GDM1 (cell line): ENCODE measurements at regions not wholly inside any gene's neighbourhood (a gene's known extent, or its start where the extent isn't known, plus 50 kb on each side); places are given as distances from the start of the nearest gene placed in this dataset.
"Not testable (repeated sequence)": the region's sequence is repeated elsewhere in the genome, so short reads cannot be mapped to it uniquely, and the experiment has no call there.

Experiments
- DNase-seq: peaks from one replicate; lab custom pipeline; 2025; lab: John Stamatoyannopoulos, UW

GRCh38 chr1:193451001-193451400, 264.6 kb upstream of the B3GALT2 start:
- no peak for DNase-seq

DNA sequence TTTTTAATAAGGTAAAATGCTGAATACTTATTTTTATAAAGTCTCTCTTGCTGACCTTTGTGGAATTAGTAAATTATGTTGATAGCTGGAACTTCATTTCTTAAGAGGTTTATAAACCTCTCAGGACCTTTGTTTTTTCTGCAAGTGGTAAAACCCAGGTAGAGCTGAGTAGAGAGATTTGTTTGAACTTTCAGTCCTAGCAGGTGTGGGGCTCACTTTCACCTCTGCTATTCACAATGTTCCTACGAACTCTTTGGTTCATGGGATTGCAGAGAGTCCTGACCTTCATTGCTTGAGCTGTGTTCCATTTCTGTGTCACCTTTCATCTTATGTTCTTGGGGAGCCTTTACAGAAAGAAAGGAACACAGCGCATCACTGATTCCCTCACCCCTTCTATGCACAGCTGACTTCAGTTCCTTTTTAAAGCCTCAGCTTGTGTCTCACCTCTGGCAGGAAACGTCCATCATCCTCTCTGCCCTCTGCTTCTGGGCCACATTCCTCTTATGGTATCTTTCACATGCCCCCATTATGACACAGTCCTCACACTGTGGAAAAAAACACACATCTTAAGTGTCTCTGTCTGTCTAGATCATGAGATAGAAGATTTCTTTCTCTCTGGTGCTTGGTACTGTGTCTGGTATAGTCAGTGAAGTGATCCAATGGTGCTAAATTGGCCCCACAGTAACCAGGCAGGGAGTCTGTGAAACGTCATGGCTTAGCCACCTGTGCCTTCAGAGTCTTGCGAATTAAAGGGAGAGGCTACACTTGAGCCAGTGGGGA, 262.5 kb upstream of the B3GALT2 start:
- DNase-seq = no peak

GRCh38 chr1:193443886-193444285, 257.5 kb upstream of the B3GALT2 start:
- DNase-seq = no peak

DNA sequence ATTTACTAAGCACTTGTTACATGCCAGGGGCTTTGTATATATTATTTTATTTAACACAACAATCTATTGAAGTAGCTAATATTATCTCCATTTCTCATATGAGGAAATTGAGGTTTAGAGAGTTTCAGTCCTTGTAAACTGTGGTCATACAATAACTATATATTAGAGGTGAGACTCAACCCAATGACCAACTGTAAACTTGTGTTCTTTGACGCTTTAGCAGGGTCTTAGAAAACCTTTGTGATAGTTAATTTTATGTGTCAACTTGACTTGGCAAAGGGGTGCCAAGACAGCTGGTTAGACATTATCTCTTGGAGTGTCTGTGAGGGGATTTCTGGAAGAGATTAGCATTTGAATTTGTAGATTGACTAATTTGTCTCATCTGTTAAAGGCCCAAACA, 252.4 kb upstream of the B3GALT2 start:
- DNase-seq = no peak

- no peak for DNase-seq
These were observed 251.9 kb upstream of the B3GALT2 start for GRCh38 chr1:193438312-193438711.

DNA sequence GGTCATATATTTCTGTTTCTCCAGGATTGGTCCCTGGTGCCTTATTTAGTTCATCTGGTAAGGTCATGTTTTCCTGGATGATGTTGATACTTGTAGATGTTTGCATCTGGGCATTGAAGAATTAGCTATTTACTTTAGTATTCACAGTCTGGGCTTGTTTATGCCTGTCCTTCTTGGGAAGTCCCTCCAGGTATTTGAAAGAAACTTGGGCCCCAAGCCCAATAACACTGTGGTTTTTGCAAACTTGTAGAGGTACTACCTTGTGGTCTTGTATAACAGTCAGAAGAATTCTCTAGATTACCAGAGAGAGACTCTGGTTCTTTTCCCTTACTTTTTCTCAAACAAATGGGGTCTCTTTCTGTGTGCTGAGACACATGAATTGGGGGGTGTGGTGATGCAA, 251.4 kb upstream of the B3GALT2 start:
- DNase-seq = no peak

DNA sequence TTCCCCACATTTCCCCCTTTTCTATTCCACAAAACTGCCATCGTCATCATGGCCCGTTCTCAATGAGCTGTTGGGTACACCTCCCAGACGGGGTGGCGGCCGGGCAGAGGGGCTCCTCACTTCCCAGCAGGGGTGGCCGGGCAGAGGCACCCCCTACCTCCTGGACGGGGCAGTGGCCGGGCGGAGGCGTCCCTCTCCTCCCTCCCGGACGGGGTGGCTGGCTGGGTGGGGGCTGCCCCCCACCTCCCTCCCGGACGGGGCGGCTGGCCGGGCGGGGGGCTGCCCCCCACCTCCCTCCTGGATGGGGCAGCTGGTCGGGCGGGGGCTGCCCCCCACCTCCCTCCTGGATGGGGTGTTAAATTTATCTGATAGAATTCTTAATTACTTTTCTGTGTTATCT, 250.9 kb upstream of the B3GALT2 start:
- DNase-seq = not testable (repeated sequence)

GRCh38 chr1:193435781-193436180, 249.4 kb upstream of the B3GALT2 start:
- no peak for DNase-seq

DNA sequence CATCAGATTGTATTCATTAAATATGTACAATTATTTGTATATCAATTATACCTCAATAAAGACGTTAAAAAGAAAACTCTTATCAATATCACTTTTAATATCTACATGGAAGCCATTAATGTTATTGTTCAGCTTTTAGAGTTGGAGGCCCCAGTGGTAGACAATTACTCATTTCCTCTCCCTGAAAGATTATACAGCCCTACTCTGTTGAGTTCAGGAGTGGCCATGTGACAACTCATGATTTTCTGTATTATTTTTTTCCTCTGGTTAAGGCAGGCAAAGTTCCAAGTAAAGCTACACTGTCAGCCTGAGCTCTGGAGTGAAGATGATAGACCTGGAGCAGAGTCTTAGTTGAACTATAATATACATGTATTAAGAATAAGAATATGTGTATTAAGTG, 247.9 kb upstream of the B3GALT2 start:
- no peak for DNase-seq

DNA sequence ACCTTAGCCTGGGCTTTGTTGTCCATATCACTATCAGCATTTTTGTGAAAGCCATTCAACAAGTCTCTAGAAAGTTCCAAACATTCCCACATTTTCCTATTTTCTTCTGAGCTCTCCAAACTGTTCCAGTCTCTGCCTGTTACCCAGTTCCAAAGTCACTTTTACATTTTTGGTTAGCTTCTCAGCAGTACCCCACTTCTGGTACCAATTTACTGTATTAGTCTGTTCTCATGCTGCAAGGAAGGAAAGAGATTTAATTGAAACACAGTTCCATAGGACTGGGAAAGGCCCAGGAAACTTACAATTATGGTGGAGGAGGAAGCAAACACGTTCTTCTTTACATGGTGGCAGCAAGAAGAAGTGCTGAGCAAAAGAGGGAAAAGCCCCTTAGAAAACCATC, 247.2 kb upstream of the B3GALT2 start:
- no peak for DNase-seq

- no peak for DNase-seq
These were observed 246.7 kb upstream of the B3GALT2 start for GRCh38 chr1:193432979-193433587.

DNA sequence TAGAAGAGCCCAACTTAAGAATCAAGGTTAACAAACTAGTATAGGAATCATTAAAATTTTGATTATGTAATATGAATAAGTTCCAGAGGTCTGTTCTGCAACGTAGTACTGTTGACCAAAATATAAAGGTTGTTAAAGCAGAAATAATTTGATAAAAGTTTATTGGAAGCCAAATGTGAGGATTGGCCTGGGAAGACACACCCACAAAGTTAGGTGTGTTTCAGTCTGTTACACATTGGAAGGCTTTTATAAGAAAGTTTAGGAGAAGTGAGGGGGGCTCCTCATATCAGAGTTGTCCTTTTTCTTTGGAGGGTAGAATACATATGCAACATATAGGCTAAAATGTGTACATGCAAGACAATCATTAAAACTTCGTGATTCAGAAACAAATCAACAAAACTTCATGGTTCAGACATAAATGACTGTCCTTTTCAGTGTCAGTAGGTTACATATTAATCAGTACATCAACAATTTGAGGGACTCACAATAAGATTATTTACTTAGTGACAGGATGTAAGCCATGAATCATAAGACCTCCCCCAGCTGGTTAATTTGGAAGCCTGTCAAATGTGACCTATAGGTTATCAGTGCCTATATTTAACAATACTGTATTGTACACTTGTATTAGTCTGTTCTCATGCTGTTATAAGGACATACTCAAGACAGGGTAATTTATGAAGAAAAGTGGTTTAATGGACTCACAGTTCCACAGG, 245.0 kb upstream of the B3GALT2 start:
- DNase-seq = no peak

DNA sequence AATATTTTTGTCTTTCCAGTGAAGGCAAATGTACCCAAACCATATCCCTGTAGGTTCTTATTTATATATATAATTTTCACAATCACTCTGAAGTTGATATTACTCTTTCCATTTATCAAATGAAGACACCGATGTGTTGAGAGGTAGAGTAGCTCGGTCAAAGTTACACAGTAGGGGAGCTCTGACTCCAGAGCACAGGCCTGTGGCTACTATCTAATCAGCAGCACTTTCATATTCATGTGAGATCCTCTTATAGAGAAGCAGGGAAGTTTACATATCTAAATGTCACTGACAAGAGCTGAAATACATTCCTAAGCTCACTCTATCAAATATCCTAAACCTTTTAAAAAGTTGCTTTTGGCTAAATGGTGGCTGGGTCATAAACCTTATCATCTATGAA, 241.1 kb upstream of the B3GALT2 start:
- DNase-seq = no peak

- DNase-seq = no peak
These were observed 239.6 kb upstream of the B3GALT2 start for GRCh38 chr1:193426061-193426460.

- DNase-seq = no peak
These were observed 235.1 kb upstream of the B3GALT2 start for GRCh38 chr1:193421487-193421886.

- DNase-seq = no peak
These were observed 232.9 kb upstream of the B3GALT2 start for GRCh38 chr1:193419295-193419694.

DNA sequence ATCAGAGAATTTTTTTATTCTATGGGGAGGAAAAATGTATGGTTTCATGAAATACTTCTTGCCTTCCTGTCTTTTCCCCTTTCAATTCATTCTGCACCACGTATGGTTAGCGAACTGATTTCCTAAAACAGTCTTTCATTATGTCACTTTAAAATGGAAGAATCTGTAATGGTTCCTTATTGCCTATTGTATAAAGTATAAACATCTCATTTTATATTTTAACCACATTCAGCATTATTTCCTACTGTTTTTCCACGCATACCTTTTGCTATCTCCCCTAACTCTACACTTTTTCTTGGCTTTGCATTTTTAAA, 232.3 kb upstream of the B3GALT2 start:
- DNase-seq = no peak

- no peak for DNase-seq
These were observed 231.7 kb upstream of the B3GALT2 start for GRCh38 chr1:193417945-193418744.

GRCh38 chr1:193417403-193417802, 231.0 kb upstream of the B3GALT2 start:
- no peak for DNase-seq

DNA sequence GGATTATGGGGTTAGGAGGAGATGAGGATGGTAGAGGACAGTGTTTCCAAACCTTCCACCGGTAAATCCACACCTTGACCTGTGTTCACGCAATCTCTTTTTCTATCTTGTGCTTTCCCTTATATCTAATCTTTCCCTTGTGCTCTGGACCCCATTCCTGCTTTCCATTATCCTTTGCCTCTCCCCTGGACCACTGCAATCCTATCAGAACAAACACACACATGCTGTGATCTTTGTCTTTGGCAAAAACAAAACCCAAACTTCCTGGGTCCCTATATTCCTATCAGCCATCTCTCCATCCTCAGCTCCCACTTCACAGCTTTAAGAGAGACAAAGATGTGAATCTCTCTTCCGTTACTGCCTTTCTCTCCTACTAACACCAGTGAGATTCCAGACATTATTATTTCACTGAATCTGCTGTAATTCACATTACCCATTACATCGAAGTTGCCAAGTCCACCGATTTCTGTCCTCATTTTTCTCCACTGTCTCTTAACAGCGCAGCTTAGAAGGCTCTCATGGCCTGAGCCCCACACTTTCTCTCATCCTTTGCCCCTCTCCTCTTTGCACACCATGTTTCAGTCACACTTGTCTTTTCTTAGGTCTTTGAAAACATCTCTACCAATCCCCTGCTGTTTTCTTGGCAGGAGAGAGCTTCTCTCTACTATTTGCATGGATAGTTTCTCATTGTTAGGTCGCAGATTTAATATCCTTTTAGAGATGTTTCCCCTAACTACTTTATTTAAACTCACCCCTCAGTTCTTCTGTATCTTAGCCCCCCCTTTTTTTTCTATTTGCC, 230.0 kb upstream of the B3GALT2 start:
- DNase-seq = no peak

DNA sequence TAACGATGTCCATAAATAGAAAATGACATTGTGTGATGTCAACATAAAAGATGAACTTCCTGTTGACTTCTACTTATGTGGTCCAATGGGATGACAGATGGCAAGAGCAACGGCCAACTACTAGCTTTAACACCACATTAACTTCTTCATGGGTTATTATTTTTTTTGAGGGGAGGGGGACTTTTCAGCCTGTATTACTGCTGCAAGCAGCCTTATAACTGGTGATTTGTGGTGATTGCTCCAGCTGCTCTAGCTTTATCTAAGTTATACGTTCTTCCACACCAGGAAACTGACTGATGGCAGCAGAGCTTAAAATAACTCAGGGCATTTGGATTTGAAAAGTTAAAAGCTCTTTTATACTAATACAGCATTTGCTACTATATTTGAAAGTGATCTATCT, 228.8 kb upstream of the B3GALT2 start:
- DNase-seq = no peak

- DNase-seq = no peak
These were observed 227.0 kb upstream of the B3GALT2 start for GRCh38 chr1:193413376-193413775.
